K562 (cell line): ENCODE measurements at regions not wholly inside any gene's neighbourhood (a gene's known extent, or its start where the extent isn't known, plus 50 kb on each side); places are given as distances from the start of the nearest gene placed in this dataset.

Experiments used
- JUND ChIP-seq, 2 experiments: IDR thresholded peaks; 2 replicates in 1 of 2; 3 replicates in 1 of 2; pipeline ENCODE4 v1.6.1; 2011; ENCODE audit warnings: borderline replicate concordance in 2 of 2, low read depth in 2 of 2, low read length in 2 of 2, improper control_type of control experiment in 1 of 2, missing biosample characterization in 1 of 2, missing genetic modification characterization in 1 of 2, missing genetic modification reagents in 1 of 2
- RAD21 ChIP-seq, 2 experiments: fragments of 250-450 bp in 1 of 2; fragments of 450-650 bp in 1 of 2; sonication (Bioruptor Pico) in 1 of 2; formaldehyde crosslinking in 1 of 2; IDR thresholded peaks in 1 of 2; conservative IDR thresholded peaks in 1 of 2; 2 replicates each; pipeline versions ENCODE4 v1.4.0 to v1.8.0; 2020 to 2022; ENCODE audit warnings: mild to moderate bottlenecking in 2 of 2, moderate library complexity in 1 of 2
- RBM22 ChIP-seq: fragments of 200-400 bp; formaldehyde crosslinking; IDR thresholded peaks from 2 replicates; pipeline ENCODE4 v1.6.1; 2018; ENCODE audit warnings: low read length, low read depth; ENCODE audit not compliant: poor library complexity, severe bottlenecking
- REST ChIP-seq, 2 experiments: fragments of 450-650 bp; formaldehyde crosslinking in 1 of 2; IDR thresholded peaks; 2 replicates each; pipeline versions ENCODE4 v1.4.0 to v1.6.1; 2014 to 2020; ENCODE audit warnings: mild to moderate bottlenecking in 2 of 2, borderline replicate concordance in 1 of 2, low read depth in 1 of 2
- SMC3 ChIP-seq: conservative IDR thresholded peaks from 2 replicates; pipeline ENCODE4 v1.6.1; 2011; ENCODE audit warnings: low read depth, low read length, improper control_type of control experiment; ENCODE audit not compliant: insufficient read depth
- TAF9B ChIP-seq: fragments of 450-650 bp; IDR thresholded peaks from 2 replicates; pipeline ENCODE4 v1.6.1; 2018; ENCODE audit warnings: mild to moderate bottlenecking; ENCODE audit not compliant: partially characterized antibody
- ZFP30 ChIP-seq: fragments of 250-450 bp; sonication (Bioruptor Pico); IDR thresholded peaks from 2 replicates; pipeline ENCODE4 v1.8.0; 2022; ENCODE audit warnings: moderate library complexity, mild to moderate bottlenecking, inconsistent platforms, borderline replicate concordance
- ZNF121 ChIP-seq: sonication (generic); formaldehyde crosslinking; conservative IDR thresholded peaks from 2 replicates; pipeline ENCODE4 v1.8.0; 2022; ENCODE audit warnings: missing genetic modification reagents
- ZNF707 ChIP-seq: fragments of 250-450 bp; sonication (Bioruptor Pico); conservative IDR thresholded peaks from 2 replicates; pipeline ENCODE4 v1.8.0; 2022; ENCODE audit warnings: inconsistent platforms, mild to moderate bottlenecking, moderate library complexity
- TF ChIP-seq, protein P1 (sequence below): fragments of 250-450 bp; sonication (Bioruptor Pico); IDR thresholded peaks from 2 replicates; pipeline ENCODE4 v1.9.0; 2021; ENCODE audit warnings: mild to moderate bottlenecking, inconsistent platforms
- TF ChIP-seq, protein P2 (sequence below): fragments of 450-650 bp; IDR thresholded peaks from 2 replicates; pipeline ENCODE4 v1.6.1; 2016

DNA sequence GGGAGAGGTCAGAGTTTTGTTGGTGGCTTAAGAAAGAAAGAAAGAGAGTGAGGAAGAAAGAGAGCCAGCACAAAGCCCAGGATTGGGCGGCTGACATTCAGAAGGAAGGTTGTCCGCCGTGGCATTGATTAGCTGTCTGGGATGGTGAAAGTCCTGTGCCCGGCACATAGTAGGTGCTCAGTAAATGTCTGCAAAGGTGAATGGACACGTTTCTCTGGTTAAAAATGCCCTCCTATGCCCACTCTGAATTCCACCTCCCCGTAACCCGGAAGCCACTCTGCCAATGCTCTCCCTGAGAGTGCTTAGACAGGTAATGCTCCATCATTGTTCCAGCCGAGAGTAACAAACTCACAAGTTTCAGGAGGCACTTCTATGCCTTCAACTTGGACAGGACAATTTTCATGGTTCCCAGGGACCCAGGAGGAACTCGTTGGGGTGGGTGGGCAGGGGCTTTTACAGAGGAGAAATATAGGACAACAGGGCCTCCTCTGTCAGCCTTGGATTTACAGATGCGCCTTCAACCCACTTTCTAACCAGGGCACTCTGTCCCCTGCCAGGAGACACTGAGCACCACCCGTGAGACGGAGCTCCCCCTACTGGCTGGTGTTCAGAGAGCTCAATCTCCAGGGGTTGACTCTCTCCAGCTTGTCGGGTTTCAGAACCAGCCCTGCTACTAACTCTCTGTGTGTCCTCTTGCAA, 411.5 kb upstream of the ZMIZ1 start (continued):
- TF ChIP-seq, protein P1, sequence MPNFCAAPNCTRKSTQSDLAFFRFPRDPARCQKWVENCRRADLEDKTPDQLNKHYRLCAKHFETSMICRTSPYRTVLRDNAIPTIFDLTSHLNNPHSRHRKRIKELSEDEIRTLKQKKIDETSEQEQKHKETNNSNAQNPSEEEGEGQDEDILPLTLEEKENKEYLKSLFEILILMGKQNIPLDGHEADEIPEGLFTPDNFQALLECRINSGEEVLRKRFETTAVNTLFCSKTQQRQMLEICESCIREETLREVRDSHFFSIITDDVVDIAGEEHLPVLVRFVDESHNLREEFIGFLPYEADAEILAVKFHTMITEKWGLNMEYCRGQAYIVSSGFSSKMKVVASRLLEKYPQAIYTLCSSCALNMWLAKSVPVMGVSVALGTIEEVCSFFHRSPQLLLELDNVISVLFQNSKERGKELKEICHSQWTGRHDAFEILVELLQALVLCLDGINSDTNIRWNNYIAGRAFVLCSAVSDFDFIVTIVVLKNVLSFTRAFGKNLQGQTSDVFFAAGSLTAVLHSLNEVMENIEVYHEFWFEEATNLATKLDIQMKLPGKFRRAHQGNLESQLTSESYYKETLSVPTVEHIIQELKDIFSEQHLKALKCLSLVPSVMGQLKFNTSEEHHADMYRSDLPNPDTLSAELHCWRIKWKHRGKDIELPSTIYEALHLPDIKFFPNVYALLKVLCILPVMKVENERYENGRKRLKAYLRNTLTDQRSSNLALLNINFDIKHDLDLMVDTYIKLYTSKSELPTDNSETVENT (CRISPR knock-in tag): no peak
- TF ChIP-seq TAF9B (no peak), RBM22 (no peak), RAD21 (CRISPR knock-in tag; conservative IDR thresholded peaks at IDR 0.05 in 1 of 2, IDR thresholded peaks at IDR 0.05 in 1 of 2) (peak in 1 of 2 experiments; percentile 72; a peak in 2 of 4 replicates), SMC3 (peak; percentile 68), JUND (IDR thresholded peaks at IDR 0.05; ENCODE audit: borderline replicate concordance, low read depth, low read length) (0 out of 2 replicates have a peak, but pooled peaks have one; percentile 24), JUND (tag; IDR thresholded peaks at IDR 0.05; ENCODE audit: borderline replicate concordance, low read depth, low read length) (no peak), REST (IDR thresholded peaks at IDR 0.05; ENCODE audit: borderline replicate concordance) (peak; percentile 31; the same call in 1 of the 2 replicates), REST (CRISPR knock-in tag; IDR thresholded peaks at IDR 0.05; ENCODE audit: low read depth) (no peak), ZNF707 (CRISPR knock-in tag) (no peak), ZFP30 (CRISPR knock-in tag) (no peak), ZNF121 (CRISPR knock-in tag) (no peak)
- TF ChIP-seq, protein P2, sequence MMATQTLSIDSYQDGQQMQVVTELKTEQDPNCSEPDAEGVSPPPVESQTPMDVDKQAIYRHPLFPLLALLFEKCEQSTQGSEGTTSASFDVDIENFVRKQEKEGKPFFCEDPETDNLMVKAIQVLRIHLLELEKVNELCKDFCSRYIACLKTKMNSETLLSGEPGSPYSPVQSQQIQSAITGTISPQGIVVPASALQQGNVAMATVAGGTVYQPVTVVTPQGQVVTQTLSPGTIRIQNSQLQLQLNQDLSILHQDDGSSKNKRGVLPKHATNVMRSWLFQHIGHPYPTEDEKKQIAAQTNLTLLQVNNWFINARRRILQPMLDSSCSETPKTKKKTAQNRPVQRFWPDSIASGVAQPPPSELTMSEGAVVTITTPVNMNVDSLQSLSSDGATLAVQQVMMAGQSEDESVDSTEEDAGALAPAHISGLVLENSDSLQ: no peak
